Breast epithelium (tissue), 4 donors: ENCODE measurements at regions not wholly inside any gene's neighbourhood (a gene's known extent, or its start where the extent isn't known, plus 50 kb on each side); places are given as distances from the start of the nearest gene placed in this dataset.

Experiments
- DNase-seq, 2 donors: peaks; one replicate each; pipeline ENCODE4 v3.0.0-alpha.2; 2019; ENCODE audit warnings: low spot score in 2 of 2
- H3K27ac ChIP-seq, 2 donors: fragments of 200-600 bp; sonication (generic) in 1 of 2; one replicate each; pipeline ENCODE4 v1.5.1; 2016 to 2019; ENCODE audit warnings: mild to moderate bottlenecking in 1 of 2
- H3K27me3 ChIP-seq, 2 donors: fragments of 200-600 bp; sonication (generic) in 1 of 2; one replicate each; pipeline versions ENCODE4 v1.5.1 to v1.6.0; 2017 to 2019; ENCODE audit warnings: control low read depth in 1 of 2, mild to moderate bottlenecking in 1 of 2
- H3K36me3 ChIP-seq: fragments of 200-600 bp; one replicate; pipeline ENCODE4 v1.5.1; 2019
- H3K4me1 ChIP-seq, 2 donors: fragments of 200-600 bp; sonication (generic); one replicate each; pipeline ENCODE4 v1.5.1; 2016 to 2019; ENCODE audit warnings: control low read depth in 1 of 2
- H3K4me3 ChIP-seq, 3 donors: fragments of 200-600 bp; sonication (generic); 1 replicate in 2 of 3; 2 replicates in 1 of 3; pipeline ENCODE4 v1.5.1; 2016 to 2019; ENCODE audit warnings: mild to moderate bottlenecking in 3 of 3, moderate library complexity in 2 of 3
- H3K9me3 ChIP-seq, 2 donors: fragments of 200-600 bp; sonication (generic) in 1 of 2; one replicate each; pipeline ENCODE4 v1.5.1; 2016 to 2019; ENCODE audit warnings: control low read depth in 1 of 2
- POLR2A ChIP-seq: fragments of 450-650 bp; IDR thresholded peaks from one replicate; pipeline ENCODE4 v1.6.1; 2016; ENCODE audit warnings: antibody characterized with exemption, mild to moderate bottlenecking, moderate library complexity
- POLR2AphosphoS5 ChIP-seq, 3 donors: sonication (generic); formaldehyde crosslinking; IDR thresholded peaks; one replicate each; pipeline ENCODE4 v1.6.1; 2017; ENCODE audit warnings: antibody characterized with exemption in 3 of 3
- intact Hi-C: fragments of 100-400 bp; cut with DNase I; formaldehyde crosslinking; loops from one replicate; pipeline ENCODE4 v1.15.1; 2023; ENCODE audit warnings: low total_unique reads
- TF ChIP-seq, protein P1 (sequence below), 3 donors: fragments of 450-650 bp; IDR thresholded peaks; one replicate each; pipeline ENCODE4 v1.5.1; 2016 to 2017; ENCODE audit warnings: antibody characterized with exemption in 3 of 3, mild to moderate bottlenecking in 3 of 3, moderate library complexity in 3 of 3

DNA sequence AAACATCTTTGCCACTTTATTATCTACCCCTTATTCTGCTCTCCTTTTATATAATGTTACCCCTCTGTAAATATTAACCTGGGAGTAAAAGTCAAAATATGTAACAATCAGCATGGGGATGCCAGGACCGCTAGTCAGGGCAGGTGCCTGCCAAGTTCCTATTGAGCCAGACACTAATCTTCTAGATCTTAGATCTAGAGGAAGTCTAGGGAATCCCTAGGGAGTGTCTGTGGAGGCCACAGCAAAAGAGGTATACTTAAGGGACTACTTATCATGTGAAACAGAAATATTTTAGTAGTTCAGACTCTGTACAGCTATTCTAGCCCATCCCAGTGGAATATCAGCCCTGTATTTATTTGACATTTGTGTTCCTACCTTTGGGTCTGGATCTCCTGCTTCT lies 600.8 kb upstream of the CDH2 start:
- no peak overlapping the region for H3K4me3 ChIP-seq
- H3K4me1 ChIP-seq = no peaks in the 10 kb centered on the region
- no peak overlapping the region for H3K27ac ChIP-seq
- no peaks in the 10 kb centered on the region for H3K36me3 ChIP-seq
- H3K27me3 ChIP-seq = no peaks in the 10 kb centered on the region
- DNase-seq = no peak
- no peaks in the 10 kb centered on the region for H3K9me3 ChIP-seq
- intact Hi-C loops = no loop called here
- TF ChIP-seq POLR2AphosphoS5 (IDR thresholded peaks at IDR 0.05) (no peak), POLR2A (no peak)
- TF ChIP-seq, protein P1, sequence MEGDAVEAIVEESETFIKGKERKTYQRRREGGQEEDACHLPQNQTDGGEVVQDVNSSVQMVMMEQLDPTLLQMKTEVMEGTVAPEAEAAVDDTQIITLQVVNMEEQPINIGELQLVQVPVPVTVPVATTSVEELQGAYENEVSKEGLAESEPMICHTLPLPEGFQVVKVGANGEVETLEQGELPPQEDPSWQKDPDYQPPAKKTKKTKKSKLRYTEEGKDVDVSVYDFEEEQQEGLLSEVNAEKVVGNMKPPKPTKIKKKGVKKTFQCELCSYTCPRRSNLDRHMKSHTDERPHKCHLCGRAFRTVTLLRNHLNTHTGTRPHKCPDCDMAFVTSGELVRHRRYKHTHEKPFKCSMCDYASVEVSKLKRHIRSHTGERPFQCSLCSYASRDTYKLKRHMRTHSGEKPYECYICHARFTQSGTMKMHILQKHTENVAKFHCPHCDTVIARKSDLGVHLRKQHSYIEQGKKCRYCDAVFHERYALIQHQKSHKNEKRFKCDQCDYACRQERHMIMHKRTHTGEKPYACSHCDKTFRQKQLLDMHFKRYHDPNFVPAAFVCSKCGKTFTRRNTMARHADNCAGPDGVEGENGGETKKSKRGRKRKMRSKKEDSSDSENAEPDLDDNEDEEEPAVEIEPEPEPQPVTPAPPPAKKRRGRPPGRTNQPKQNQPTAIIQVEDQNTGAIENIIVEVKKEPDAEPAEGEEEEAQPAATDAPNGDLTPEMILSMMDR (IDR thresholded peaks at IDR 0.05) = no peak

DNA sequence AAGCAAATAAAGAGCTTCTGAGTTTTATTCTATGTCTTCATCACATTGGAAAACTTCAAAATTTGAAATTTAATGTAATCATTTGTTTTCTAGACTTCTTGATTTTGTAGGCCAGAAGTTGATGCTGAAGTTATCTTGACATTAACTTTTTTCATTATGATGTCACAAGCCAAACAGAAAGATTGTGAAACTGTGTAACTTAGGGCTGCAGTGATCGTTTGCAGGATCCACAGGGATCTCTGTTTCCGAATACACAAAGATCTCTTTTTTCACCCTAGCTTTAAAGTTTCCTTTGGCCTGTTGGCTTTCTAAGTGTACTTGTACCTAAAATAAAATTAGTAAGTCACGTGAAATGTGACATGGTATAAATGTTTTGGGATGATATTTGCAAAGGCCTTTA lies 594.9 kb upstream of the CDH2 start:
- Histone ChIP-seq H3K4me1 (no peaks in the 10 kb centered on the region), H3K27ac (no peak overlapping the region), H3K36me3 (no peaks in the 10 kb centered on the region), H3K27me3 (no peaks in the 10 kb centered on the region), H3K4me3 (no peak overlapping the region), H3K9me3 (no peaks in the 10 kb centered on the region)
- no peak for DNase-seq
- intact Hi-C loops = no loop called here
- TF ChIP-seq POLR2A (no peak), POLR2AphosphoS5 (IDR thresholded peaks at IDR 0.05) (no peak)
- TF ChIP-seq, protein P1 (IDR thresholded peaks at IDR 0.05) = no peak

DNA sequence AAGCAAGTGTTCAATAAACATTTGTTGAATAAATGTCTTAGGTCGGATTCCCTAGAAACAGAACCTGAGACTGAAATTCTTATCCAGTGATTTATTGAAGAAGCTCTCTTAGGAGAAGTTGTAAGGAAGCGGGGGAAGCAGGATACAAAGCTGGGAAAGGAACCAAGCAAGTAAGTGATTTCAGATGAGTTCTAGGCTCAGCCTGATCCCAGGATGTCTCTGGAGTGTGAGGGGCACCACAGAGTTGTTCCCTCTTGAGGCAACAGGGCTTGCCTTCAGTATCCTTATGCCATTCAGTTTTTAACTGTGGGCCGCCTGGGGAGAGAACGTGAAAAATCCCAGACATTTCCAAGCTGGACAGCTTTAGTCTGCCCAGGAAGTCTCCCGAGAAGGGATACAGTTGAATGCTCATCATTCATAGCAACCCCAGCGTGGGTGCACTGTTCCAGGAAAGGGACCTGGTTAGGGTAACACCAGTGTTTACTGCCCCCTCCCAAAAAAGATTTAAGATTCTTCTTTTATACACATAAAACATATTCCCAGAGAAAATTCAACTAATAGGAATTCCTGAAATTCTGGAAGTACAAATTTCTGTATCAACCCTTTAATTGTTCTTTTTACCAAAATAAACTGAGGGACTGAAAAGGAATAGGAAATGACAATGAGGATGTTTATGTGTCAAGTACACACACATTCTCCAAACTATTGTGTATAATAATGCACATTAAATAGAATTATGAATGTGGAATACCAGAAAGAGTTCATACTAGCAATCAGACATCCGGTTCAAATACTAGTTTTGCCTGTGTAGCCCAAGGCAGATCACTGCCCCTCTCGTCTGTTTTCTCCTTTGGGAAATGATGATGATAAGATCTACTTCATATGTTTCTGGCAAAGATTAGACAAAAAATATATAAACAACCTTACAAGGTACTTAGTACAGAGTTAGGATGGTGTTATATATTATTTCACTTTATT lies 592.1 kb upstream of the CDH2 start:
- intact Hi-C loops = no loop called here
- Histone ChIP-seq H3K4me3 (no peak overlapping the region), H3K9me3 (no peaks in the 10 kb centered on the region), H3K4me1 (no peaks in the 10 kb centered on the region), H3K27ac (peak overlapping the region in 1 of 2 donors; percentile 23), H3K27me3 (no peaks in the 10 kb centered on the region), H3K36me3 (no peaks in the 10 kb centered on the region)
- no peak for DNase-seq
- TF ChIP-seq, protein P1 (IDR thresholded peaks at IDR 0.05) = no peak
- TF ChIP-seq POLR2A (no peak), POLR2AphosphoS5 (IDR thresholded peaks at IDR 0.05) (no peak)

DNA sequence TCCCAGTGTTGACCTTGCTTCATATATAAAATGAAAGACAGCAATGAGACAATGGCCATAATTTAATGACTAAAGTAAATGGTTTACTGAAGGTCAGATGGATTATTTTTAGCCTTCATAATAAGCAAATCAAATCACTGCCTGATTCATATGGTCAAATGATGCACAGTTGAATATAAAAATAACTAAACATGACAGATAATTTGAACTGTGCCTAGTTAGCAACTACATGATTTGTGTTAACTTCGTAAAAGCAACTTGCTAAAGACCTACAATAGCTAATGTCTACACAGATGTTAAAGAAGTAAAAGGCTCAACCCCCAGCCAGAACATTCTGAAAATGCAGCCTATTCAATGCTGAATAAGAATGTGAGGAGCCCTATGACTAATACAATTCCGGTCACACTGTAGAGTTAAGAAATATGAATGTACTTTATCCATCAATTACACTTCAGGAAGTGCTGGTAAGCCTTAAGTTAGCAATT lies 590.8 kb upstream of the CDH2 start:
- H3K4me1 ChIP-seq = no peaks in the 10 kb centered on the region
- H3K36me3 ChIP-seq = no peaks in the 10 kb centered on the region
- intact Hi-C loops = no loop called here
- no peaks in the 10 kb centered on the region for H3K9me3 ChIP-seq
- no peak for DNase-seq
- no peak overlapping the region for H3K4me3 ChIP-seq
- H3K27ac ChIP-seq = no peak overlapping the region
- TF ChIP-seq POLR2A (no peak), POLR2AphosphoS5 (IDR thresholded peaks at IDR 0.05) (no peak)
- TF ChIP-seq, protein P1 (IDR thresholded peaks at IDR 0.05) = no peak
- no peaks in the 10 kb centered on the region for H3K27me3 ChIP-seq

DNA sequence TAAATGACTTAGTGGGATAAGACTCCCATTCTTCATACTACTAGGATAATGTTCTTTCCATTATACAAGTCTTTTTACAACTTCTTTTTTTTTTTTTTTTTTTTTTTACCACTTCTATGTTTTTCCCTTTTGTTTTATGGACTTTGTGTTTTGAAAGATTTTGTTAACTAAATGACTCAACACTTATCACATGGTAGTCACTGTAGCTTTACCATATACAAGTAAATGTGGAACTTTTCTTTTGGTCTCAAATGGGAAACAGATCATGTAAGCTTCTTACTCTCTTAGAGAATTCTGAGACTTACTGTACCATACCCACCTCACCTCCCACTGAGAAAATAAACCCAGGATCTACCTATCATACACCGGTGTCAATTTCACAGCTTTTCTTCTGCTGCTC lies 590.3 kb upstream of the CDH2 start:
- intact Hi-C loops = no loop called here
- TF ChIP-seq, protein P1 (IDR thresholded peaks at IDR 0.05) = no peak
- no peak for TF ChIP-seq POLR2AphosphoS5 (IDR thresholded peaks at IDR 0.05)
- no peak for TF ChIP-seq POLR2A

More for the DNA sequence above, 590.3 kb upstream of the CDH2 start:
- H3K9me3 ChIP-seq = no peaks in the 10 kb centered on the region
- H3K27me3 ChIP-seq = no peaks in the 10 kb centered on the region
- H3K27ac ChIP-seq = no peak overlapping the region
- H3K4me1 ChIP-seq = no peaks in the 10 kb centered on the region
- H3K4me3 ChIP-seq = no peak overlapping the region
- no peaks in the 10 kb centered on the region for H3K36me3 ChIP-seq
- DNase-seq = no peak
